Keratinocyte (primary cell): ENCODE measurements at regions not wholly inside any gene's neighbourhood (a gene's known extent, or its start where the extent isn't known, plus 50 kb on each side); places are given as distances from the start of the nearest gene placed in this dataset.

Source experiments
- EZH2 ChIP-seq: IDR thresholded peaks from one replicate; pipeline ENCODE4 v1.6.1; 2012; ENCODE audit warnings: inconsistent platforms, mild to moderate bottlenecking, low read length, moderate library complexity
- TF ChIP-seq, protein P1 (sequence below), 3 experiments: IDR thresholded peaks in 1 of 3; conservative IDR thresholded peaks in 1 of 3; optimal IDR thresholded peaks in 1 of 3; 2 replicates in 2 of 3; 3 replicates in 1 of 3; pipeline versions ENCODE3 to v1.5.1; 2011; ENCODE audit warnings: low read length in 3 of 3, mild to moderate bottlenecking in 3 of 3, moderate library complexity in 2 of 3, control low read depth in 1 of 3, inconsistent platforms in 1 of 3; ENCODE audit not compliant: insufficient read depth in 2 of 3; ENCODE audit errors: extremely low read depth in 1 of 3

DNA sequence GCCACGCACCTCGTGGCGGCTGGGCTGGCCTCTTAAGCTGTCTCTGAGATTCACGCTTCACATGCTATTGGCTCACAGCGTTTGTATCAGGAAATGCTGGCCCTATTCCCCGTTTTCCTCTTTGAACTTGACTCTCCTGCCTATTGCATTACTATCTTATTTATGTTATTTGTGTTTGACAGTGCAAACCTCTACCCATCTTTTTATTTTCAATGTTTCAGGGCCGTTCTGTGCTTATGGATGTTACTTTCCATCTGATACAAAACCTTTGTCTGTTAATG, 149.9 kb upstream of the TWIST2 start:
- TF ChIP-seq, protein P1, sequence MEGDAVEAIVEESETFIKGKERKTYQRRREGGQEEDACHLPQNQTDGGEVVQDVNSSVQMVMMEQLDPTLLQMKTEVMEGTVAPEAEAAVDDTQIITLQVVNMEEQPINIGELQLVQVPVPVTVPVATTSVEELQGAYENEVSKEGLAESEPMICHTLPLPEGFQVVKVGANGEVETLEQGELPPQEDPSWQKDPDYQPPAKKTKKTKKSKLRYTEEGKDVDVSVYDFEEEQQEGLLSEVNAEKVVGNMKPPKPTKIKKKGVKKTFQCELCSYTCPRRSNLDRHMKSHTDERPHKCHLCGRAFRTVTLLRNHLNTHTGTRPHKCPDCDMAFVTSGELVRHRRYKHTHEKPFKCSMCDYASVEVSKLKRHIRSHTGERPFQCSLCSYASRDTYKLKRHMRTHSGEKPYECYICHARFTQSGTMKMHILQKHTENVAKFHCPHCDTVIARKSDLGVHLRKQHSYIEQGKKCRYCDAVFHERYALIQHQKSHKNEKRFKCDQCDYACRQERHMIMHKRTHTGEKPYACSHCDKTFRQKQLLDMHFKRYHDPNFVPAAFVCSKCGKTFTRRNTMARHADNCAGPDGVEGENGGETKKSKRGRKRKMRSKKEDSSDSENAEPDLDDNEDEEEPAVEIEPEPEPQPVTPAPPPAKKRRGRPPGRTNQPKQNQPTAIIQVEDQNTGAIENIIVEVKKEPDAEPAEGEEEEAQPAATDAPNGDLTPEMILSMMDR (optimal IDR thresholded peaks at IDR 0.05 in 1 of 3, IDR thresholded peaks at IDR 0.05 in 1 of 3, conservative IDR thresholded peaks at IDR 0.05 in 1 of 3; ENCODE audit: extremely low read depth in 1 of 3, insufficient read depth in 2 of 3, low read length in 3 of 3) = no peak
- no peak for TF ChIP-seq EZH2
